Activated T-helper 9 cell treated with anti-CD3 and anti-CD28 coated beads, Interleukin-2, amount 50 U/mL, for 16 hours (primary cell): ENCODE measurements at regions not wholly inside any gene's neighbourhood (a gene's known extent, or its start where the extent isn't known, plus 50 kb on each side); places are given as distances from the start of the nearest gene placed in this dataset.

Experiments
- DNase-seq: peaks from one replicate; pipeline ENCODE4 v3.0.0-alpha.2; 2020; ENCODE audit warnings: low read depth

- no peak for DNase-seq
Measured at GRCh38 chr10:20978617-20979016, 81.5 kb upstream of the NEBL start.

- no peak for DNase-seq
Measured at GRCh38 chr10:20977300-20977699, 80.2 kb upstream of the NEBL start.

- DNase-seq, result no peak
Measured at GRCh38 chr10:20976891-20977290, 79.8 kb upstream of the NEBL start.

GRCh38 chr10:20976390-20976789 is 79.3 kb upstream of the NEBL start:
- no peak for DNase-seq

- no peak for DNase-seq
Measured at GRCh38 chr10:20975236-20975635, 78.1 kb upstream of the NEBL start.

GRCh38 chr10:20972925-20973324 is 75.8 kb upstream of the NEBL start:
- DNase-seq, result no peak

GRCh38 chr10:20971901-20972300 is 74.8 kb upstream of the NEBL start:
- DNase-seq, result no peak

GRCh38 chr10:20970708-20971107 is 73.6 kb upstream of the NEBL start:
- no peak for DNase-seq

- no peak for DNase-seq
Measured at GRCh38 chr10:20970044-20970443, 72.9 kb upstream of the NEBL start.

GRCh38 chr10:20966426-20966825 is 69.3 kb upstream of the NEBL start:
- DNase-seq, result no peak

- DNase-seq, result no peak
Measured at GRCh38 chr10:20963721-20964595, 66.8 kb upstream of the NEBL start.

GRCh38 chr10:20963056-20963455 is 65.9 kb upstream of the NEBL start:
- DNase-seq, result no peak

- DNase-seq, result no peak
Measured at GRCh38 chr10:20962165-20962564, 65.1 kb upstream of the NEBL start.

GRCh38 chr10:20959242-20959641 is 62.1 kb upstream of the NEBL start:
- DNase-seq, result no peak

- no peak for DNase-seq
Measured at GRCh38 chr10:20958764-20959163, 61.7 kb upstream of the NEBL start.

GRCh38 chr10:20958225-20958624 is 61.1 kb upstream of the NEBL start:
- no peak for DNase-seq

- no peak for DNase-seq
Measured at GRCh38 chr10:20957744-20958143, 60.6 kb upstream of the NEBL start.

GRCh38 chr10:20956843-20957242 is 59.7 kb upstream of the NEBL start:
- no peak for DNase-seq

- DNase-seq, result no peak
Measured at GRCh38 chr10:20955355-20955893, 58.3 kb upstream of the NEBL start.

GRCh38 chr10:20954519-20954918 is 57.4 kb upstream of the NEBL start:
- DNase-seq, result no peak

- DNase-seq, result no peak
Measured at GRCh38 chr10:20953120-20953519, 56.0 kb upstream of the NEBL start.

- no peak for DNase-seq
Measured at GRCh38 chr10:20949967-20950366, 52.9 kb upstream of the NEBL start.

- DNase-seq, result no peak
Measured at GRCh38 chr10:20948686-20949327, 51.7 kb upstream of the NEBL start.
